ENCODE measurements at regions not wholly inside any gene's neighbourhood (a gene's known extent, or its start where the extent isn't known, plus 50 kb on each side); places are given as distances from the start of the nearest gene placed in this dataset.

GRCh38 chr16:9308356-9308801 lies 216.9 kb downstream of the HAPSTR1 start:
- DNase-seq: no peak

DNA sequence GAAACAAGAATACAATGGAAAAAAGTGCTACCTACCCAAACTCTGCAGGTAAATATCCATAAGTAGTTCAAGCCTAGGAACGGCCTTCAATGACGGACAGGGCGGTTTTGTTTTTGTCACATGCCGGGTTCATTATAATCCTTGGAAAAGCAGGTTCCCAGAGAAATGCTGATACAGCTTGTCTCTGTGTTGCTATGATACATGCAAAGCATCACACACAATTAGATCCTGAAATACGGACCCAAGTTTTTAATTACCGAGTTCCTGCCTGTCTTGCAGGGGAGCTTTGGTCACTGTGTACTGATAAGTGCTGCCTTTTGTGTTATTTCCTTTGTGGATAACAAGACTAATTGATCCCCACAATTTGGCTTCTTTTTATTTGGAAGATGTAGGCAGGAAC lies 217.4 kb downstream of the HAPSTR1 start:
- no peak for DNase-seq

- no peak for DNase-seq
Measured at GRCh38 chr16:9309844-9310243, 218.4 kb downstream of the HAPSTR1 start.

- DNase-seq: no peak
Measured at GRCh38 chr16:9311303-9311954, 220.0 kb downstream of the HAPSTR1 start.

- no peak for DNase-seq
Measured at GRCh38 chr16:9316008-9316407, 224.6 kb downstream of the HAPSTR1 start.

DNA sequence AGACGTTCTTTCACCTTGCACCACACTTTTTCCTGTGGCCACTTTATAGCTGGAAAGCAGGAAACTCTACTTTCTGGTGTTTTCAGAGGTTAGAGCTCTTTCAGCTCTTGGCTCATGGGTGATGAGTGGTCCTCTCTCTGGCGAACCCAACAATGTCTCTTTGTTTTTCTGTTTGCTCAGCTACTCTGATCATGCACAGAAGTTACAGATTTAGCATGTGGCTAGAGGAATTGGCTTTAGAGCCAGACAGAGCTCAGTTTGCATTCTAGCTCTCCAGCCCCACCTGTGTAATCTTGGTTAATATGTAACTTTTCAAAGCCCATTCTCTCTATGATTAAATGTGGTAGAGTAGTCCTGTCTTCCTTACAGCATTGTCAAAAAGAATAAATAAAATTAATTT lies 225.2 kb downstream of the HAPSTR1 start:
- DNase-seq: no peak

GRCh38 chr16:9318764-9319163 lies 227.3 kb downstream of the HAPSTR1 start:
- DNase-seq: no peak

DNA sequence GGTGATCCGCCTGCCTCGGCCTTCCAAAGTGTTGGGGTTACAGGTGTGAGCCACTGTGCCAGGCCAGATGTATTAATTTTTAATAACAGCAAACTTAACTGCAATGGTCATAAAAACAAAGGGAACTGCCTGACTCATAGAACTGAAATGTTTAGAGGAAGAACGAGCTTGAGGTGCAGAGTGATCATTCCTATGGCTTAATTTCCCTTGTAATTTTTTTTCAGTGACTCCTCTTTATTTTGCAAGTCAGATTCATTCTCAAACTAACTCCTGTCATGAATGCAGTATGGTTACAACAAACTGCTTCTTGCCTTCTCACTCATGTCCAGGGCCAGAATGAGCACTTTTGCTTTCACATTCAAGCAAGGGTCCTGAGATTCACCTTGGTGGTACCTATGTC lies 231.3 kb downstream of the HAPSTR1 start:
- DNase-seq: no peak

GRCh38 chr16:9323170-9323569 lies 231.7 kb downstream of the HAPSTR1 start:
- DNase-seq: no peak

GRCh38 chr16:9327253-9327652 lies 235.8 kb downstream of the HAPSTR1 start:
- DNase-seq: no peak

DNA sequence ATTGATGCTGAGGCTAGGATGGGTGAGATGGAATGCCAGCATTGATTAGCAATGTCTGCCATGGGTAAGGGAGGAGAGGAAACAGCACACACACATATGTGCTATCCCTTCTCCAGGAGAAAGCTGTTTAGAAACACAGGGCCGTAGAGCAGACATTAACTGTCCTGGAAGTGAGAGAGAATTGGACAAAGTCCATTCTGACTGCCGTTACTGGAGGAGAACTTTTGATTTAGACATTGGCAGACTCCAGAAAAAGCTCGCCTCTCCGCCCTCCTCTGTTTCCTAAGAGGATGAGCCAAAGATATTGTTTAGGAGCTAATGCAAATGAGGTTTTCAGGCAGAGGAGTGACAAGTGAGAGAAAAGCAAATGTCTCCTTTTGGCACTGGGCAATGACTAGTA lies 237.0 kb downstream of the HAPSTR1 start:
- no peak for DNase-seq

- DNase-seq: no peak
Measured at GRCh38 chr16:9330095-9330494, 238.7 kb downstream of the HAPSTR1 start.

DNA sequence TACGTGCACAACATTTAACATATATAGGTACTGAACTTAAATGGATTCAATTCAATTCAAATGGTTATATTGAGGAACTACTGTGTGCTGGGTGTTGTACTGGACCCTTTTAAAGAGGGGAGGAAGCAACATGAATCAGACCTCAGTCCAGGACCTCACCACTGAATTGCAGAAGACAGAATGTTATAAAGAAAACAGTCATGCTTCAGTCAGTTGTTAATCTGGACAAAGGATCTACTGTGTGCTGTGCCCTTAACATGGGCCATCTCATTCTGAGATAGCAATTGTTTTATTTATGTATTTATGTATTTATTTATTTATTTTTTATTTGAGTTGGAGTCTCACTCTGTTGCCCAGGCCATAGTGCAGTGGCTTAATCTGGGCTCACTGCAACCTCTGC lies 240.1 kb downstream of the HAPSTR1 start:
- DNase-seq: no peak

GRCh38 chr16:9332574-9333148 lies 241.2 kb downstream of the HAPSTR1 start:
- DNase-seq: no peak

GRCh38 chr16:9333469-9333868 lies 242.0 kb downstream of the HAPSTR1 start:
- no peak for DNase-seq

DNA sequence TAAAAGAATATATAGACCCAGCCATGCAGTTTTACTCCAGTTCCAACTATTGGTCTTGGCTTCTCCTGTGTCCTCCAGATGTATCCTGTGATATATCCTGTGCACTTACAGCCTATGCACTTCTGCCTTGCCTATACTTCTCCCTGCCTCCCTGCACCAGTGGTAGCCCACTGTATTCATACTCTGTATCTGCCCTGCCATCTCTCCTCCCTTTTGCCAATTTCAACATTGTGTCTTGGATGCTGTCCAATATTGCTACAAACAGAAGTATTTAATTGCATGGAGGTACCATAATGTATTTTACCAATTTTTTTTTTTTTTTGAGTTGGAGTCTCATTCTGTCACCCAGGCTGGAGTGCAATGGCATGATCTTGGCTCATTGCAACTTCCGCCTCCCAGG lies 242.7 kb downstream of the HAPSTR1 start:
- no peak for DNase-seq

DNA sequence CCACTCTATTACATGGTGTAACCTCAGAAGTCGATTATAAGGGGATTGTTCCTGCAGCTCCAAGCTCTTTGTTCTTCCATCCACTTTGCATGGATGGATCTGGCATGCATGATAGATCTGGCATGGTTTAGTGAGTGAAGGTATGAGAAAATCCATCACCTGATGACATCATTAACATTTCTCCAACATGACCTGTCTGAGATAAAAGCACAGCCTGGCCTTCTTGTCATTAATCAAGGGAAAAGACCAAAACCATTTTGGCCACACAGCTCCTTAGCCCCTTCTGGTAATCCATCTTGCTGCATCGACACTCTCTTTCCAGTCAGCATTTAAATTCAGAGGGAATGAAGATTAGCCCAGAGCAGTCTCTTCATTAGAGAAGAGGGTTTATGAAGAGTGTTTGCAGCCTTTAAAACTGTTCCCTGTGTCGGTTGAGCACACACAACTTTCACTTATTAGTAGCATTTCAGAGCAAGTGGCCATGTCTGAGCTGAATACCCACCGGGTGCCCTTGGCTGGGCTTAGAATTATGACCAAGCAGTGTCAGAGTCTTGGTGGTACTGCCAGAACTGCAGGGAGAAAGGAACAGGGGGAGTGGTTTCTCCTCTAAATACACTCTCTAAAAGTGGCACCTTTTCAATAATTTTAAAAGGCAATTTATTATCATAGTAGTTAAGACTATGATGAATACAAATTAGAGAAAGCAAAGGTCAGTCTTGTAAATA lies 246.0 kb downstream of the HAPSTR1 start:
- DNase-seq: no peak

- DNase-seq: no peak
Measured at GRCh38 chr16:9338068-9338467, 246.6 kb downstream of the HAPSTR1 start.

DNA sequence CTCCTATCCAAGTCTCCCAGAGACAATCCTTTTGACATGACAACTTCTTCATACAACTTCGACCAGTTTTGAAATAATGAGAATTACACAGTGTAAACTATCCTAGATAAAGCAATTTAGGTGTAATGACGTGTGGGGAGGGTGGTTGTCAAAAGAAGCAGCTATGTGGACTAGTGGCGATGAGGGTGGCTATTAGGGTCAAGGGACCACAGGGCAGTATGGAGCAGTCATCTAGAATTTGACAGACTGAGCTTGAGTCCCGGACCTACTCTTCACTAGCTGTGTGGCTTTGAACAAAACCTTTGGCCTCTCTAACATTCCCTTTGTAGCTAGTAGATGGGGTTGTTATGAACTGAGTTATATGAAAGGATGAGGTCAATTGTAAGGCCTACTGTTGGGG lies 247.1 kb downstream of the HAPSTR1 start:
- no peak for DNase-seq

DNA sequence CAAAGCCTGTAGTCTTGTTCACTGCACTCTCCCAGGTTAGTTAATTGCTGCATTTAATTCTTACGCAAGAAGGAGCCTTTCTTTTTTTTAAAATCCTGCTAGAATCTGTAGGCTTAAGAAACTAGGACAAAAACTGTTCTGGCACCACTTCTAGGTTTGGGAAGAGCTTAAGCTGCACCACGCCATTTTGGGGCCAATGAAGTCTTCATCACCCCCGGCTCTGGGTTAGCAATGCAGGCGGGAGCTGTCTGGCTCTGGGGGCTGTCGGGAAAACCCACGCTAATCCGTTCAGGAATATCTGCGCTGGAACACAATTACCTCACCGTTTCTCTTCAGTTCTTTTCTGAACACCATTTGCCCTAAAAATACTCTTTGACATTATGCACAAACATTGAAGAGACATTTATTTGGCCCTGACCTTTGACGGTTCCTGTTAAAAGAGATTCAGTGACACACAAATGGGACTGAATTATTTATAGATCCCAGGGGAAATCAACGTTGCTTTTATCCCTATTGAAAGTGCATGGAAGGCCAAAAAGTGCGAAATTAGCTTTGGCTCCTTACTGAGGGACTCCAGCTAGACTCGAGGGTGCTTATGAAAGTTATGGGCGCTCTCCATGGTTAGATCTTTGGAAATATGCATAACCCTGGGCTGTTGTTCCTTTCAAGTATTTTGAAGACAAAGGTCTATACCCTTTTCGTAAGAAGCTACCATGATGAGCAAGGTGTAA lies 249.2 kb downstream of the HAPSTR1 start:
- DNase-seq: no peak

GRCh38 chr16:9343276-9343675 lies 251.8 kb downstream of the HAPSTR1 start:
- no peak for DNase-seq

DNA sequence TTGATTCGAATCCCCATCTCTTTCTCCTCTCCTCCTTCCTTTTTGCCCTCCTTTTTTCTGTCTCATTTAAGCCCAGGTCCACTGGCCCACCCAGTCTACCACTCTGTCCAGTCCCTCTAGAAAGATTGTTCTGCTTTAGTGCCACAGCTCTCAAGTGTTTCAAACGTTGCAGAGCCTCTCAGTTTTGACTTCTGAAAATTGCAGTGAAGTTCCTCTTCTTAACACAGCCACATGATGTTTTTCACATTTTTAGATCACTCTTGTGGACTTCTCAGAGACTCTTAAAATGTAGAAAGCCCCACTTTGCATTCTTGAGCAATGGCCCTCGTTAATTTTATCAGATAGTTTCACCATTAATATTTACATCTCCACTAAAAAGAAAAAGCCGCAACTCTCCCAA lies 253.1 kb downstream of the HAPSTR1 start:
- DNase-seq: peak; percentile 12

- no peak for DNase-seq
Measured at GRCh38 chr16:9345046-9345445, 253.6 kb downstream of the HAPSTR1 start.

DNA sequence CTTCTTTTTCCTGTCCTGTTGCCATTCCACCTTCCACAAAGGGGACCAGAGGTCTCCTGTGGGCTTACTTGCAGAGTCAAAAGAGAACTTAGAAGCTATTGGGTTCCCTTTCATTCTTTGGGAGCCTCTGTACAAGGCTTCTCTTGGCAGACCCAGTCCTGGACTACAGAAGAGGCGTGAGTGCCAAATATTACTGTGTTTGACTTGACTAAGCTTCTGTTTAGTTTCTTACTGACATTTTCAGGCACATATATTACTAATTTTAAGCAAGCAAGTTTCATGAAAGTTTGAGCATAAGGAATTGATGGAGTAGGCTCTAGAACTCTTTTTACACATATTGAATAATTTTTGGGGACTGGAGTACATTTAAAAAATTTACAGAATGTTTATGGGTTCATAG lies 254.4 kb downstream of the HAPSTR1 start:
- DNase-seq: no peak

Measured in inflammatory macrophage treated with lipopolysaccharide for 4 hours (primary cell).